Skeletal muscle tissue (tissue), 3 donors: ENCODE measurements at regions not wholly inside any gene's neighbourhood (a gene's known extent, or its start where the extent isn't known, plus 50 kb on each side); places are given as distances from the start of the nearest gene placed in this dataset.

Source experiments
- H3K27ac ChIP-seq: one replicate; pipeline ENCODE4 v1.7.0; 2013; ENCODE audit warnings: mild to moderate bottlenecking, low read depth, low read length, inconsistent platforms
- H3K27me3 ChIP-seq, 3 donors: one replicate each; pipeline ENCODE4 v1.7.0; 2013; ENCODE audit warnings: low read length in 3 of 3; ENCODE audit not compliant: control insufficient read depth in 3 of 3, insufficient read depth in 3 of 3
- H3K36me3 ChIP-seq, 3 donors: one replicate each; pipeline ENCODE4 v1.7.0; 2013; ENCODE audit warnings: low read length in 3 of 3; ENCODE audit not compliant: control insufficient read depth in 3 of 3, insufficient read depth in 3 of 3
- H3K4me1 ChIP-seq, 3 donors: one replicate each; pipeline ENCODE4 v1.7.0; 2013; ENCODE audit warnings: low read length in 3 of 3, mild to moderate bottlenecking in 3 of 3; ENCODE audit not compliant: control insufficient read depth in 3 of 3, insufficient read depth in 3 of 3
- H3K4me3 ChIP-seq, 3 donors: one replicate each; pipeline ENCODE4 v1.7.0; 2013; ENCODE audit warnings: low read length in 3 of 3
- H3K9ac ChIP-seq, 3 donors: one replicate each; pipeline ENCODE4 v1.7.0; 2013; ENCODE audit warnings: low read length in 3 of 3, mild to moderate bottlenecking in 3 of 3, moderate library complexity in 2 of 3, low read depth in 1 of 3
- H3K9me3 ChIP-seq, 3 donors: one replicate each; pipeline ENCODE4 v1.7.0; 2013; ENCODE audit warnings: low read length in 3 of 3; ENCODE audit not compliant: control insufficient read depth in 3 of 3
- donor health status: Osteomylitis.

- no peaks in the 10 kb centered on the region for H3K27me3 ChIP-seq
- H3K36me3 ChIP-seq = no peaks in the 10 kb centered on the region
- H3K9me3 ChIP-seq = no peaks in the 10 kb centered on the region
- peak overlapping the region in 1 of 3 donors; percentile 27 for H3K9ac ChIP-seq
- H3K4me3 ChIP-seq = no peak overlapping the region
- H3K27ac ChIP-seq = peak overlapping the region; percentile 76
- peaks cover 0 to 4% (median 4%) of the 10 kb centered on the region in 3 donors for H3K4me1 ChIP-seq
These were observed 235.6 kb downstream of the CPS1 start for GRCh38 chr2:210792000-210792399.

DNA sequence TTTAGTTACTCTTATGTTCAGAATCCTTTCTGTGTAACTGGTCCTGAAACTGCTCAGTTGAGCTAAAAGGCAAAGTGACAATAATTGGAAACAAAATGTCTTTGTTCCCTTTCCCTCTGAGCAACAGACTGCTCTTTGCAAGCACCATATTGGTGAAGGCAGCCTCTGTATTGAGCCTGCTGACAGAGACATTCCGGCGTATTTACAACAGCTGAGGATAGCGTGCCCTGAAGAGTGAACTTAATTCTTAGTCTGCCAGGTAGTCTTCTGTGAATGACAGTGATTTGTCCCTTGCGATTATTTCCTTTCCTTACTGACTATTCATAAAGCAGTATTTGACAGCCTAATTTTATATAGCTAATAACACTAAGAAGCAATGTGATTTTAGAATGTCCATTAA lies 239.1 kb downstream of the CPS1 start:
- no peaks in the 10 kb centered on the region for H3K36me3 ChIP-seq
- no peak overlapping the region for H3K9ac ChIP-seq
- H3K4me3 ChIP-seq = no peak overlapping the region
- no peaks in the 10 kb centered on the region for H3K27me3 ChIP-seq
- H3K9me3 ChIP-seq = no peaks in the 10 kb centered on the region
- peaks cover 0 to 4% (median 4%) of the 10 kb centered on the region in 3 donors for H3K4me1 ChIP-seq
- H3K27ac ChIP-seq = no peak overlapping the region

- Histone ChIP-seq H3K9me3 (no peaks in the 10 kb centered on the region), H3K27ac (no peak overlapping the region), H3K4me1 (no peaks in the 10 kb centered on the region), H3K36me3 (no peaks in the 10 kb centered on the region), H3K4me3 (no peak overlapping the region), H3K9ac (no peak overlapping the region), H3K27me3 (no peaks in the 10 kb centered on the region)
These were observed 241.8 kb downstream of the CPS1 start for GRCh38 chr2:210798180-210798579.

DNA sequence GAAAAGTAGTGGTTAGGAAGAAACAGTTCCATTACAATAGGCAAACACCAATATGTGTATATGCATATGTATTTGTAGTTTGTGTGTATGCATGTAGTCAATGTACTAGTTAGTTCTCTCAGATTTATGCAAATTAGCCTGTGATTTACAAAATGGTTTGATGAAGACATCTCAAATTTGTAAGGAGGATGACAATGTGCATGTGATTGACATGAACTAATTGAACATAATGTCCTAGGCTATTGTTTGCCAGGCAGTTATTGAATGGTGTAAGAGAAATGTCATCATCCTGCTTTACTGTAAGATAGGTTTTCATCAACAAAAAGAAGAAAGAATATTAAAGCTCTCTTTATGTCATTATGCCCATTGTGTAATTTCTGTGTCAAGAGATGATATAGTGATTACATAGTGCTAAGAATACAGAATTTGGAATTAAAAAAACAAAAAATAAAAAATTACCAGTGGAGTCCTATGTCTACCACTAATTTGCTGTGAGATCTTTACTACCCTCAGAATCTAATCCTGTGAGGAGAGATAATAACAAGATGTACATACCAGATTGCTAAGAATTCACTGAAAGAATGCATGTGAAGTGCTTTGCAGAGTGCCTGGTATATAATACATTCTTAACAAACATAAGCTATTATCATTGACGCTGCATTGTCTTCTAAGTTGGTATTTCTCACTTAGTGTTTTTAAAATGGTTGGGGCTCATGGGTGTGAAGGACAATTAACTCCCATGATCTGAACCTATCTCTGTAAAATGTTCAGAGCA lies 258.0 kb downstream of the CPS1 start:
- Histone ChIP-seq H3K9ac (no peak overlapping the region), H3K36me3 (no peaks in the 10 kb centered on the region), H3K4me3 (no peak overlapping the region), H3K4me1 (no peaks in the 10 kb centered on the region), H3K27me3 (no peaks in the 10 kb centered on the region), H3K9me3 (peaks cover 0 to 3% (median 0%) of the 10 kb centered on the region in 3 donors), H3K27ac (no peak overlapping the region)

- Histone ChIP-seq H3K27ac (no peak overlapping the region), H3K4me3 (no peak overlapping the region), H3K9ac (no peak overlapping the region)
These were observed 260.4 kb downstream of the CPS1 start for GRCh38 chr2:210816769-210817168.

GRCh38 chr2:210818473-210818872 lies 262.1 kb downstream of the CPS1 start:
- H3K4me1 ChIP-seq = no peaks in the 10 kb centered on the region
- H3K4me3 ChIP-seq = no peak overlapping the region
- H3K27ac ChIP-seq = no peak overlapping the region
- no peaks in the 10 kb centered on the region for H3K27me3 ChIP-seq
- H3K9me3 ChIP-seq = no peaks in the 10 kb centered on the region
- no peaks in the 10 kb centered on the region for H3K36me3 ChIP-seq
- no peak overlapping the region for H3K9ac ChIP-seq

More at GRCh38 chr2:210816769-210817168, 260.4 kb downstream of the CPS1 start:
- no peaks in the 10 kb centered on the region for H3K4me1 ChIP-seq
- no peaks in the 10 kb centered on the region for H3K27me3 ChIP-seq
- H3K36me3 ChIP-seq = no peaks in the 10 kb centered on the region
- peaks cover 0 to 3% (median 0%) of the 10 kb centered on the region in 3 donors for H3K9me3 ChIP-seq

DNA sequence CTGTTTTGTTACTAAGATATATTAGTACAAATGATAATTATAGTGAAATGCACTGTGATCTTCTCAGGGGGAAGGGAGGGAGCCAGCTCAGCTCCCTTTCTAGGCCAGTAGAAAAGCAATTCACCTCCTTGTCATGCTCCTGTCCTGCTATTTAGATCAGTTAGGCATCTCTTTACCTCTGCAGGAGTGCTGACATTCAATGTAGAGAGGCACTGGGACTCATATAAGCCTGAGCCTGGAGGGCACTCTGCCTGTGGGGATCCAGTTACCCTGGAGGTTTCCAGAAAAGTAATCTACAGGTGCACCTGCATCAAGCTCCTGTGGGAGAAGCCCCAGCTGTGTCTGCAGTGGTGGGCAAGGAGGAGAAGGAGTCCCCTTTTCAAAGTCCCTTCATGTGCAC lies 277.0 kb downstream of the CPS1 start:
- Histone ChIP-seq H3K36me3 (no peaks in the 10 kb centered on the region), H3K4me3 (no peak overlapping the region), H3K27ac (no peak overlapping the region), H3K9ac (no peak overlapping the region), H3K4me1 (no peaks in the 10 kb centered on the region), H3K27me3 (no peaks in the 10 kb centered on the region), H3K9me3 (peaks cover 0 to 2% (median 0%) of the 10 kb centered on the region in 3 donors)

GRCh38 chr2:210839034-210839433 lies 282.6 kb downstream of the CPS1 start:
- no peaks in the 10 kb centered on the region for H3K27me3 ChIP-seq
- H3K27ac ChIP-seq = no peak overlapping the region
- H3K36me3 ChIP-seq = no peaks in the 10 kb centered on the region
- H3K9me3 ChIP-seq = peaks cover 0 to 2% (median 0%) of the 10 kb centered on the region in 3 donors
- H3K4me1 ChIP-seq = no peaks in the 10 kb centered on the region
- H3K9ac ChIP-seq = no peak overlapping the region
- no peak overlapping the region for H3K4me3 ChIP-seq

GRCh38 chr2:210839450-210839849 lies 283.1 kb downstream of the CPS1 start:
- H3K27me3 ChIP-seq = no peaks in the 10 kb centered on the region
- no peak overlapping the region for H3K4me3 ChIP-seq
- H3K9me3 ChIP-seq = peaks cover 0 to 2% (median 0%) of the 10 kb centered on the region in 3 donors
- H3K4me1 ChIP-seq = no peaks in the 10 kb centered on the region
- no peaks in the 10 kb centered on the region for H3K36me3 ChIP-seq
- no peak overlapping the region for H3K27ac ChIP-seq
- no peak overlapping the region for H3K9ac ChIP-seq

GRCh38 chr2:210842896-210843295 lies 286.5 kb downstream of the CPS1 start:
- no peak overlapping the region for H3K4me3 ChIP-seq
- H3K4me1 ChIP-seq = no peaks in the 10 kb centered on the region
- no peak overlapping the region for H3K27ac ChIP-seq
- no peaks in the 10 kb centered on the region for H3K36me3 ChIP-seq
- no peak overlapping the region for H3K9ac ChIP-seq
- no peaks in the 10 kb centered on the region for H3K9me3 ChIP-seq
- H3K27me3 ChIP-seq = no peaks in the 10 kb centered on the region
